Stomach (tissue), 4 donors: ENCODE measurements at regions not wholly inside any gene's neighbourhood (a gene's known extent, or its start where the extent isn't known, plus 50 kb on each side); places are given as distances from the start of the nearest gene placed in this dataset.

Experiments used
- CTCF ChIP-seq, 7 experiments: fragments of 450-650 bp in 4 of 7; fragments of 200-600 bp in 3 of 7; sonication (generic) in 3 of 7; IDR thresholded peaks; one replicate each; pipeline ENCODE4 v1.5.1; 2016 to 2019; ENCODE audit warnings: antibody characterized with exemption in 7 of 7, control low read depth in 2 of 7, mild to moderate bottlenecking in 1 of 7
- POLR2A ChIP-seq, 4 donors: fragments of 450-650 bp; IDR thresholded peaks; one replicate each; pipeline ENCODE4 v1.6.1; 2016; ENCODE audit warnings: antibody characterized with exemption in 4 of 4, control low read depth in 2 of 4, mild to moderate bottlenecking in 1 of 4, moderate library complexity in 1 of 4

GRCh38 chr4:188812644-188813043 lies 673.4 kb downstream of the TRIML1 start:
- TF ChIP-seq POLR2A (IDR thresholded peaks at IDR 0.05) (no peak), CTCF (IDR thresholded peaks at IDR 0.05) (no peak)
